Endothelial cell of umbilical vein (primary cell): ENCODE measurements at regions not wholly inside any gene's neighbourhood (a gene's known extent, or its start where the extent isn't known, plus 50 kb on each side); places are given as distances from the start of the nearest gene placed in this dataset.

Experiments
- BruUV-seq: library from RNA; stranded (reverse); fragments of 400-500 nt; replicated peaks from 2 replicates; lab custom pipeline; 2021; lab: Mats Ljungman, UMichigan
- CTCF ChIA-PET: fragments of 300-600, 350-600 bp; sonication (Branson Sonifier 250); formaldehyde crosslinking; loops from one replicate; lab custom pipeline; 2021; ENCODE audit warnings: antibody characterized with exemption, inconsistent platforms; lab: Charles Lee
- POLR2A ChIA-PET: fragments of 300-600, 350-600 bp; sonication (Branson Sonifier 250); formaldehyde crosslinking; loops from one replicate; lab custom pipeline; 2021; ENCODE audit warnings: antibody characterized with exemption, inconsistent platforms; lab: Charles Lee
- DNase-seq: peaks from one replicate; pipeline ENCODE4 v3.0.0-alpha.2; 2011; ENCODE audit warnings: low read depth, low spot score
- FAIRE-seq: peaks from 2 replicates; lab custom pipeline; 2011; peaks lifted over from hg19 to GRCh38; lab: Jason Lieb, UNC
- H2AFZ ChIP-seq: 2 replicates; pipeline ENCODE4 v1.6.0; 2012; ENCODE audit warnings: low read depth, low read length, control low read depth, inconsistent platforms
- H3K27ac ChIP-seq: 2 replicates; pipeline ENCODE4 v1.5.1; 2011; ENCODE audit warnings: low read depth, mild to moderate bottlenecking, control low read depth, low read length, moderate library complexity; ENCODE audit not compliant: insufficient read depth
- H3K27me3 ChIP-seq, 2 experiments: 2 replicates each; pipeline versions ENCODE4 v1.6.0 to v1.6.1; 2011; ENCODE audit warnings: low read length in 2 of 2, mixed read lengths in 1 of 2; ENCODE audit not compliant: control insufficient read depth in 2 of 2, insufficient read depth in 2 of 2
- H3K36me3 ChIP-seq, 2 experiments: 2 replicates in 1 of 2; 3 replicates in 1 of 2; pipeline ENCODE4 v1.5.1; 2011; ENCODE audit warnings: low read length in 2 of 2, mild to moderate bottlenecking in 1 of 2, moderate library complexity in 1 of 2; ENCODE audit not compliant: control insufficient read depth in 2 of 2, insufficient read depth in 2 of 2; ENCODE audit errors: extremely low read depth in 1 of 2
- H3K4me1 ChIP-seq: 3 replicates; pipeline ENCODE4 v1.5.1; 2011; ENCODE audit warnings: mild to moderate bottlenecking, low read length; ENCODE audit not compliant: control insufficient read depth, insufficient read depth; ENCODE audit errors: extremely low read depth
- H3K4me2 ChIP-seq: 2 replicates; pipeline ENCODE4 v1.6.1; 2011; ENCODE audit warnings: low read length, control low read depth, mixed read lengths; ENCODE audit not compliant: insufficient read depth
- H3K4me3 ChIP-seq, 3 experiments: fragments of 200-600 bp in 1 of 3; sonication (generic), shearing (Covaris generic) in 1 of 3; replicated peaks in 1 of 3; 2 replicates each; pipeline ENCODE4 v1.5.1; 2011 to 2016; ENCODE audit warnings: control low read depth in 3 of 3, low read length in 3 of 3, mild to moderate bottlenecking in 2 of 3, inconsistent platforms in 1 of 3, low read depth in 1 of 3, moderate library complexity in 1 of 3; ENCODE audit not compliant: insufficient read depth in 1 of 3
- H3K79me2 ChIP-seq: 2 replicates; pipeline ENCODE4 v1.6.0; 2012; ENCODE audit warnings: low read length, inconsistent platforms; ENCODE audit not compliant: control insufficient read depth, insufficient read depth
- H3K9ac ChIP-seq: replicated peaks from 2 replicates; pipeline ENCODE3; 2011; ENCODE audit warnings: low read length, control low read depth; ENCODE audit not compliant: insufficient read depth; ENCODE audit errors: extremely low read depth
- H3K9me1 ChIP-seq: replicated peaks from 3 replicates; pipeline ENCODE4 v1.6.0; 2011; ENCODE audit warnings: mild to moderate bottlenecking, low read length; ENCODE audit not compliant: control insufficient read depth, insufficient read depth; ENCODE audit errors: extremely low read depth
- H3K9me3 ChIP-seq: replicated peaks from 2 replicates; pipeline ENCODE4 v1.5.1; 2012; ENCODE audit warnings: low read length, inconsistent platforms; ENCODE audit not compliant: control insufficient read depth, insufficient read depth
- H4K20me1 ChIP-seq: replicated peaks from 2 replicates; pipeline ENCODE3; 2011; ENCODE audit warnings: mild to moderate bottlenecking, low read length; ENCODE audit not compliant: control insufficient read depth, insufficient read depth; ENCODE audit errors: extremely low read depth
- FOS ChIP-seq: IDR thresholded peaks from 2 replicates; pipeline ENCODE4 v1.6.1; 2011; ENCODE audit warnings: mild to moderate bottlenecking, low read length, moderate library complexity, borderline replicate concordance; ENCODE audit not compliant: insufficient read depth
- JUN ChIP-seq: IDR thresholded peaks from 2 replicates; pipeline ENCODE4 v1.6.1; 2011; ENCODE audit warnings: borderline replicate concordance, low read depth; ENCODE audit not compliant: insufficient read length, insufficient read depth
- POLR2AphosphoS5 ChIP-seq: IDR thresholded peaks from 2 replicates; pipeline ENCODE4 v1.6.1; 2012; ENCODE audit warnings: low read depth, mild to moderate bottlenecking, control low read depth, low read length, moderate library complexity; ENCODE audit not compliant: insufficient read depth
- dilution Hi-C: fragments of 300-500 bp; cut with MboI; formaldehyde crosslinking; loops from one replicate; pipeline ENCODE4 v1.15.0; 2019; ENCODE audit warnings: low sequenced_read_pairs; ENCODE audit not compliant: extremely low pct_ligation_motif_present
- intact Hi-C: fragments of 100-400 bp; cut with micrococcal nuclease; formaldehyde crosslinking; loops from one replicate; pipeline ENCODE4 v1.10.0; 2022

- H3K27ac ChIP-seq = peak overlapping the region; percentile 69
- no peak overlapping the region for H2AFZ ChIP-seq
- peak overlapping the region; percentile 38 for H3K4me2 ChIP-seq
- ChIA-PET CTCF (interaction anchor here (1.2 kb wide), 1 partner anchor 10 kb away, joined by 3 read pairs; no protein-coding TSS in a partner anchor), POLR2A (no interaction called here)
- TSS peak; percentile 82 for BruUV-seq
- no peak overlapping the region for H3K9ac ChIP-seq
- DNase-seq = peak; percentile 43
- no peak for FAIRE-seq
- H3K9me1 ChIP-seq = no peaks in the 10 kb centered on the region
- TF ChIP-seq JUN (no peak), FOS (no peak)
- intact Hi-C loops = loop anchor here (5.0 kb wide), 2 partner anchors 169 to 441 kb away; no protein-coding TSS in a partner anchor
- no peaks in the 10 kb centered on the region for H3K9me3 ChIP-seq
- peaks cover 28% of the 10 kb centered on the region for H3K4me1 ChIP-seq
- no peaks in the 10 kb centered on the region for H3K36me3 ChIP-seq
- no peaks in the 10 kb centered on the region for H3K79me2 ChIP-seq
- H3K27me3 ChIP-seq = no peaks in the 10 kb centered on the region
- H3K4me3 ChIP-seq = no peak overlapping the region
- no peaks in the 10 kb centered on the region for H4K20me1 ChIP-seq
- dilution Hi-C loops = no loop called here
Measured at GRCh38 chr7:46763344-46763743, 818.6 kb downstream of the TNS3 start.

GRCh38 chr7:46759711-46760480 is 822.0 kb downstream of the TNS3 start:
- no TSS peak for BruUV-seq
- Histone ChIP-seq H3K27ac (no peak overlapping the region), H4K20me1 (no peaks in the 10 kb centered on the region), H3K36me3 (no peaks in the 10 kb centered on the region), H3K9ac (no peak overlapping the region), H3K4me3 (no peak overlapping the region), H3K9me1 (no peaks in the 10 kb centered on the region), H3K4me1 (peaks cover 33% of the 10 kb centered on the region), H3K27me3 (no peaks in the 10 kb centered on the region), H3K79me2 (no peaks in the 10 kb centered on the region), H3K9me3 (no peaks in the 10 kb centered on the region), H3K4me2 (no peak overlapping the region), H2AFZ (no peak overlapping the region)
- POLR2A ChIA-PET = no interaction called here
- DNase-seq = peak; percentile 58
- intact Hi-C loops (loop anchor here (5.0 to 10.0 kb wide), 3 partner anchors 172 to 1025 kb away; no protein-coding TSS in a partner anchor), dilution Hi-C loops (no loop called here)
- peak; percentile 59 for FAIRE-seq
- TF ChIP-seq FOS (peak; percentile 30), POLR2AphosphoS5 (no peak)
- CTCF ChIA-PET = interaction anchor here (1.2 kb wide), 1 partner anchor 341 kb away, joined by 4 read pairs; no protein-coding TSS in a partner anchor
